Erythroblast (primary cell): ENCODE measurements at regions not wholly inside any gene's neighbourhood (a gene's known extent, or its start where the extent isn't known, plus 50 kb on each side); places are given as distances from the start of the nearest gene placed in this dataset.

ENCODE experiments used
- DNase-seq, 2 experiments: peaks; one replicate each; lab custom pipeline; 2025; lab: John Stamatoyannopoulos, UW
- GATA1 ChIP-seq: IDR thresholded peaks from 2 replicates; pipeline ENCODE4 v1.6.1; 2011; ENCODE audit warnings: low read depth, mild to moderate bottlenecking, control low read depth, low read length, moderate library complexity
- POLR2A ChIP-seq: IDR thresholded peaks from 2 replicates; pipeline ENCODE4 v1.6.1; 2011; ENCODE audit warnings: mild to moderate bottlenecking, low read length

- no peak for TF ChIP-seq GATA1
- no peak for TF ChIP-seq POLR2A
- peak in 1 of 2 experiments; percentile 3 for DNase-seq
These were observed 523.5 kb upstream of the CLINT1 start for GRCh38 chr5:158382473-158382872.

DNA sequence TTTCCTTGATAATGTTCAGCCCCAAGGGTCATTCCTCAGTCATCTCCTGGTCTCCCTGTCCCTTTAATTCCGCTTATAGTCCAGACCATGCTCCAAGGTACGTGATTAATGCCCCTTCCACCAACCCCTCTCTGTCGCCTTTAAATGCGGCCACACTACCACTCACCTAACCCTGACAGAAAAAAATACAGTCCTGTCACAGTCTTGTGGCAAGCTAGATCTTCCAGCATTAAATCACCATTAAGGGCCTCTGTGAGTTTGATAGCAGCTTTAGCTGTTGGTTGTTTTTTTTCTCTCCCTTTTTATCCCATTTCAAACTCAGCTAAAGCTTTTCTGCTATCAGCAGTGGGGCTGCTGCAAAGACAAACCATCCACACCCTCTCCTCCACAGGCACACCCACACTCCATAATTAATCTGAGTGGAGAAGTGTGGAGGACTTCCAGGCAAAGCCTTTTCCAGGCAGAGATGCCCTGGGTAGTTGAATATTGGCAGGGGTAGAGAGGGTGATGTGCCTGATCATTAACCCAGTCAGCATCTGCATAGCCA, 522.7 kb upstream of the CLINT1 start:
- TF ChIP-seq GATA1, result no peak
- TF ChIP-seq POLR2A, result no peak

GRCh38 chr5:158380661-158381060, 521.7 kb upstream of the CLINT1 start:
- TF ChIP-seq GATA1 (no peak), POLR2A (no peak)
- DNase-seq, result no peak

More for the DNA sequence above, 522.7 kb upstream of the CLINT1 start:
- no peak for DNase-seq

GRCh38 chr5:158378931-158379330, 520.0 kb upstream of the CLINT1 start:
- TF ChIP-seq POLR2A (no peak), GATA1 (no peak)
- no peak for DNase-seq

GRCh38 chr5:158376679-158377078, 517.7 kb upstream of the CLINT1 start:
- DNase-seq, result no peak

GRCh38 chr5:158375531-158375930, 516.6 kb upstream of the CLINT1 start:
- no peak for TF ChIP-seq GATA1
- DNase-seq, result no peak

More at GRCh38 chr5:158376679-158377078, 517.7 kb upstream of the CLINT1 start:
- TF ChIP-seq POLR2A (no peak), GATA1 (no peak)

- DNase-seq, result no peak
- TF ChIP-seq POLR2A, result no peak
- TF ChIP-seq GATA1, result no peak
These were observed 514.9 kb upstream of the CLINT1 start for GRCh38 chr5:158373608-158374395.

- DNase-seq, result no peak
- no peak for TF ChIP-seq GATA1
- no peak for TF ChIP-seq POLR2A
These were observed 510.3 kb upstream of the CLINT1 start for GRCh38 chr5:158369241-158369640.

DNA sequence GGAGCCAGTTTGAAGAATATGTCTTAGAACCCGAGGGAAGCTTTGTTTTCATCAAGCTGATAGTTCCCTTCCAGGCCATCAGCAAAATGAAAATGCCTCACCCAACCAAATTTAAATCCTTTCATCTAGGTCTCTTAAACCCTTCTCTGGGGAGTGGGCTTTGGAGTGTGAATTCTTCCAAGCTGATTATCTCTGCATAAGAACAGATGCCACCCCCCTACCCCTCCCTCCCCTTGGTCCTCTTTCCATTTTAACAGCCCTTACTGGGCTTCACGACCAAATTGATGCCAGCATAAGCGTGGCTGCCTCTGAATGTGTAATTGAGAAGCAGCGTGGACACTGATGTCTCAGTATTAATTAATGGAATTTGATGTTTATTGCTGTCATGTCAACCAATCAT, 509.7 kb upstream of the CLINT1 start:
- TF ChIP-seq GATA1 (no peak), POLR2A (no peak)
- DNase-seq, result no peak

- no peak for DNase-seq
- TF ChIP-seq POLR2A (no peak), GATA1 (no peak)
These were observed 505.4 kb upstream of the CLINT1 start for GRCh38 chr5:158364367-158364766.

- no peak for DNase-seq
- TF ChIP-seq POLR2A (no peak), GATA1 (no peak)
These were observed 496.0 kb upstream of the CLINT1 start for GRCh38 chr5:158354958-158355357.

- no peak for DNase-seq
- TF ChIP-seq POLR2A (no peak), GATA1 (no peak)
These were observed 492.7 kb upstream of the CLINT1 start for GRCh38 chr5:158351485-158352125.

DNA sequence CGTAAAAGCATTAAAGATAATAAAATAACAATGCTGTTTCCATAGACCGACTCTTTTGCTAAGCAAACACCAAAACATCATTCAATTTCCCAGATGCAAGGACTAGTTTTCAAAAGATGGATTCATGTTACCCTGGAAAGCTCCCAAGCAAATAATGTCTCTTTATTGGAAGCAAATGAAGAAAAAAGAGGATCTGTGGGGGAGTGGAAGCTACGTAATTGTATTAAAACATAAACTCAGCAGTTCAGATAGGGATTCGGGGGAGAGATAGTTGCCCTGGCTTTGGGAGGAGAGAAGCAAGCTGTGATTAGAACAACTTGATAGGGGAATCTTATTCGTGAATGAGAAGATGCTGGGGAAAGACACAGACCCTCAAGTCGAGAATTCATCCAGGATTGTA, 491.0 kb upstream of the CLINT1 start:
- TF ChIP-seq GATA1, result no peak
- TF ChIP-seq POLR2A, result no peak
- DNase-seq, result no peak

GRCh38 chr5:158344376-158344775, 485.4 kb upstream of the CLINT1 start:
- no peak for DNase-seq
- TF ChIP-seq GATA1 (no peak), POLR2A (no peak)
